HG02885 (cell line): ENCODE measurements at regions not wholly inside any gene's neighbourhood (a gene's known extent, or its start where the extent isn't known, plus 50 kb on each side); places are given as distances from the start of the nearest gene placed in this dataset.
"Not testable (repeated sequence)": the region's sequence is repeated elsewhere in the genome, so short reads cannot be mapped to it uniquely, and the experiment has no call there.

Experiments used
- ATAC-seq: cut with Tn5 transposase; IDR thresholded peaks from one replicate; pipeline ENCODE4 v1.9.1; 2021; ENCODE audit warnings: mild to moderate bottlenecking; ENCODE audit not compliant: unreplicated experiment, poor library complexity

DNA sequence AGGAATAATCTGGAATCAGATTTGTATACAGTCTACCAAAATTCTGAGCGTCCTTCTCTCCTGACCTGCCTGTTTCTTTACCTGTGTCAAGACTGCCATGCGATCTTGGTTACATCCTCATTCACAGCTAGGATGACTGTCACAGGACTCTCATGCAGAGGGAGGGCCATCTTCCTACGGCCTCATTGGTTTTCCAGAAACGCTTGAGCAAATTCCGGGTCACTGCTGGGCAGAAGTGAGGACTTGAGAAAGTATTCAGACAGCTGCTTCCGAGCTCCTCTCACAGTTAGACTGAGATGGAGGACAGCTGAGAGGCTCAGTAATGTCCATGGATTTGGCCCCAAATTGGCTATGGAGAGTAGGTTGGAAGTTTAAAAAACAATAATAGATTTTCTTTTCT is 94.2 kb downstream of the TFAP2C start:
- no peak for ATAC-seq

DNA sequence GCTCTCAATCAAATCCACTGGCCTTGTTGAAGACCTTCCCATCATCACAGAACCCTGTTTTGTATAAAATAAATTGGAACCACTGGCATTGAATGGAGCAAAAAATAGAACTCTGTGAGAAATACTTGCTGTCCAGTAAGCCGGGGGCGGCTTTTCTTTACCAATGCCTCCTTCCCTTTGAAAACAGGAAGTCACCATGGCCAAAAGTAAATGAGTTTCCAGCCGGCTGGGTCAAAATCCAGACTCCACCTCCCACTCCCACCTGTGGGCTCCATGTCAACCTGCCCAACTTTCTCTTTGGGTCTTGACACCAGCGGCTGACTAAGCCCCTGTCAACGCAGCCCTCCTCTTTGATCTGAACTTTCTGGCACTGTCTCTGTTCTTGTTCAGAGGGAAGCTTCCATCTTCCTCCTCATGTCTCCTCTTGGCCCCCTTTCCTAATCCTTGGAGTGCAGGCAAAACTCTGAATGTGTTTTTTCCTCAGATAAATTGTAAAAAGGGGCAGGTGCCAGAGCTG is 95.2 kb downstream of the TFAP2C start:
- no peak for ATAC-seq

GRCh38 chr20:56730003-56730402 is 100.9 kb downstream of the TFAP2C start:
- ATAC-seq: no peak

DNA sequence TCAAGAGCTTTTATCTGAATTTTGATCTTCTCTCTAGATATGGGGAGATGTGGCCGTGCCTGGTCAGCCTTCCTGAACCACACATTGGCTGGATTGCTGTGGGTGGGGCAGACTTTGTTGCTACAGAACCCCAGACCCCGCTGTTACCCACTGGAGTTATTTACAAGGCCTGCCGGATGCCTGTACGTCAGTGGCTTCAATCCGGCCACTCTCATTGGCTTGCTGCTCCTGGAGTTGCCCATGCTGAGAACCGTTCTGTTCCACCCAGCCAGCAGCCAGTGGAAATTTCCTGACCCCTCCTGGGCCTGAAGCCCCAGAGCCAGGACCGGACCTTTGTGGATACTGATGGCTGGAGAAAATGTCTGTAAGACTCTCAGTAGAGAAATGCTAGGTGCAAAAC is 101.9 kb downstream of the TFAP2C start:
- no peak for ATAC-seq

GRCh38 chr20:56731476-56731875 is 102.4 kb downstream of the TFAP2C start:
- ATAC-seq: no peak

DNA sequence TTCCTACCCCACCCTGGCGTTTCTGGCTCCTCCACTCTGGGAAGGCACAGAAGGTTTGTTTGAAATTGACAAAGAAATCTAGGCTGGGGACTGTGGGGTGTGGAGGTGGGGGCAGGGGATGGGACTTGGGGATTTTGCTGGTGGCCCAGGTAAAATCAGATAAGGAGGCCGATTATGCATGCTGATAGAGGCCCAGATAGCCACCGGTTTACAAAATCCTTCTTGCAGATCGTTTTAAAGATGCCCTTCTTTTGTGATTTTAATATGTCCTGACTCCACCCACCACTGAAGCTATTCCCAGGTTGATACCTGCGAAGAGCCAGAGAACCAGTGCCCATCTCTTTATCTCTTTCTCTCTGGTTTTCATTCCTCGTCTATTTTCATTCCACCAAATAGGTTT is 104.9 kb downstream of the TFAP2C start:
- ATAC-seq: no peak

GRCh38 chr20:56735084-56735642 is 106.1 kb downstream of the TFAP2C start:
- ATAC-seq: no peak

- ATAC-seq: no peak
Observed at GRCh38 chr20:56736285-56736857, 107.3 kb downstream of the TFAP2C start.

- not testable (repeated sequence) for ATAC-seq
Observed at GRCh38 chr20:56744325-56744821, 115.3 kb downstream of the TFAP2C start.

DNA sequence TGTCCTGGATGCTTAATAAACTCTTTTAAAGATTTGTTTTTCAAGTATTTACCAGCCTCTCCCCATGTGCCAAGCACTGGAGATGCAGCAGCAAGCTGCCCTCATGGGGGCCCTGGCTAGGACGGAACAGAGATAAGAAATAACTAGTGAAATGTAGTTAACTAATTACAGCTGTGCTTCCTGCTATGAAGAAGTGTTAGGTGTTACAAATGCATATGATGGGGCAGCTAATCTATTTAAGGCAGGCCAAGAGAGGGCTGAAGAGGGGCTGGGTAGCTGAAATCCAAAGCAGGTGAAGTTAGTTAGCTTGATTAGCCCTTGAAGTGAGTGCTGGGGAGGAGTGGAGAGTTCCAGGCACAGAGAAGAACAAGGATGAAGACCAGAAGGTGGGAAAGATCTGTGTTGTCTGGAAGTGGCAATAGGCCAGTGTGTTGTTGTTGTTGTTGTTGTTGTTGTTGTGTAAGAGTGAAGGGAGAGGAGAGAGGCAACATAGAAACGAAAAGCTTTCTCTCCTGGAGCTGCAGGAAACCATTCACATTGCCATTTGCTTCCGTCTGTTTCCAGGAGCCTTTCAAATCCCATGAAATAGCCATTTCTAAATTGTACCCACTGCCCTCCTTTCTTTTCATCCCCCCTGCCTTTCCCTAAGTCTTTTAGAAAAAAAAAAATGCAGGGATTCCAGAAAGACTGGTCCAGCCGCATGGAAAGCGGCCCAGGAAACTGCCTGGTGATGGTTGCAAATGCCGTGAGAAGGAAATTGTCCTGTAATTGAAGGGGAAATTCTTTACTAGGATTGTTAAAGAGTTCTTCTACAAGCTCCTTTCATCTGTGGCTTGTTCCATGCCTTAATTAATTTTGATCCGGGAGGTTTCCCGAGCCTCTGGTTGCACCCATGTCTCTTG is 119.6 kb downstream of the TFAP2C start:
- no peak for ATAC-seq

GRCh38 chr20:56750430-56750829 is 121.3 kb downstream of the TFAP2C start:
- ATAC-seq: no peak

DNA sequence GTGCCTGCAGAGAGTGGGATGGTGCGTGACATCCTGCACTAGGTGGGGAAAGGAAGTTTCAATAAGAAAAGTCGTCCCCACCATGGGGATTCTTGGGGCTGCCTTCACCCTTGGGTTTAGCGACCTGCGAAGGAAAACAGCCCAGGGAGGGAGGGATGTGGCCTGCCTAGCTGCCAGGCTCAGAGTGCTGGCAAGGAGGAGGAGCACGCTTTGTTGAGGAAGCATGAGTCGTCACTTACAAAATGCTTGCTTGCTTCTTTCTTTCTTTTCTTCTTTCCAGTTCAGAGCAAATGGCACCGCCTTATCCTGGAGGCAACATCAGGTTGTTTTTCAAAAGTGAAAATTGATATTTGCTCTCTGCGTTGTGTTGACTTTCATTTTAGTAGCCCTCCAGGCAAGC is 123.2 kb downstream of the TFAP2C start:
- no peak for ATAC-seq

- no peak for ATAC-seq
Observed at GRCh38 chr20:56755201-56755600, 126.1 kb downstream of the TFAP2C start.

- not testable (repeated sequence) for ATAC-seq
Observed at GRCh38 chr20:56756658-56757057, 127.6 kb downstream of the TFAP2C start.

DNA sequence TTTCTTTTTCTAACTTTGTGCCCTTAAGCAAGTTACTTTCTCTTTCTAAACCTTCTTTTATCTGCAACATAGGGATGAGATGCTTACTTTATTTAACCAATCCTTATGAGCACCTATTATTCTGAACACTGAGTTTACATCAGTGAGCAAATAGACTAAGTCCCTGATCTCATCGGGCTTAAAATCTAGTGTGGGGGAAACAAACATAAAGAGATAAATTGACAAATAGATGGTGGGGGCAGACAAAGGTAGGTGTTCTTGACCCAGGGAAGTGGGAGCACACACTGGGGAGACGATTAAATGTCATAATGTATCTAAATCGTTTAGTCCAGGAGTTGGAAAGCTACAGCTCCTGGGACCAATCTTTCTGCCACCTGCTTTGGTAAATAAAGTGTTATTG is 129.6 kb downstream of the TFAP2C start:
- no peak for ATAC-seq

GRCh38 chr20:56759741-56760278 is 130.7 kb downstream of the TFAP2C start:
- ATAC-seq: no peak

- ATAC-seq: no peak
Observed at GRCh38 chr20:56760610-56761009, 131.5 kb downstream of the TFAP2C start.

DNA sequence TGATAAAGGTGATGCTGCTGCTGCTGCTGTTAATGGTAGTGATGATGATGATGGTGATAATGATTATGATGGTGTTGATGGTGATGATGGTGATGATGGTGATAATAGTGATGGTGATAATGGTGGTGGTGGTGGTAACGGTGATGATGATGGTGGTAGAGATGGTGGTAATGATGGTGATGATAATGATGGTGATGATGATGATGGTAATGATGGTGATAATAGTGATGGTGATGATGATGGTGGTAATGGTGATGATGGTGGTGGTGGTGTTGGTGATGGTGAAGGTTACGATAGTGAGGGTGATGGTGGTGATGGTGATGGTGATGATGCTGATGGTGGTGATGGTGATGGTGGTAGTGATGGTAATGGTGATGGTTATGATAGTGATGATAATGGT is 132.3 kb downstream of the TFAP2C start:
- no peak for ATAC-seq

DNA sequence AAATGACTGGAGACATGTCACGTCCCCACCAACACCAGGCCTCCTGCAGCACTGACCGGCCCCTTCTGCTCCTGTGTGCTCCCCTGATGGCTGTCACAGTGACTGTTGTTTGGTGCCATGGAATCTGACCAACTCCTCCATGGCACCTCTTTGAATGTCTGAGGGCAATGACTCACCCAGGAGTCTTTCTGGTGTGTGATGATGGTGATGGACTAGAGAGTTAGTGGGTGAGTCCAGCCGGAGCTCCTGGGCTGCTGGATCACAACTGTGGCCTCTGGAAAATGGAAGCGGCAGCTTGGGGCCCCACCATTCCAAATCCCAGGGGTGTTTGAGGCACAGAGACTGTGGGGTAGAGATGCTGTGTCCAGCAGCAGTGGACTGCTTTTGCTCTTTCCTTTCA is 133.3 kb downstream of the TFAP2C start:
- no peak for ATAC-seq

- ATAC-seq: no peak
Observed at GRCh38 chr20:56762829-56763228, 133.7 kb downstream of the TFAP2C start.

GRCh38 chr20:56764671-56765070 is 135.6 kb downstream of the TFAP2C start:
- no peak for ATAC-seq
